ENCODE measurements at regions not wholly inside any gene's neighbourhood (a gene's known extent, or its start where the extent isn't known, plus 50 kb on each side); places are given as distances from the start of the nearest gene placed in this dataset.

GRCh38 chr7:115475206-115475605 is 553.3 kb downstream of the MDFIC start:
- Histone ChIP-seq H3K4me1 (ENCODE audit: control insufficient read depth, extremely low read depth, insufficient read depth, low read length) (peaks cover 6% of the 10 kb centered on the region), H3K4me3 (replicated peaks in 1 of 3; ENCODE audit: insufficient read depth in 1 of 3, low read depth in 1 of 3, low read length in 3 of 3) (no peak overlapping the region), H3K79me2 (ENCODE audit: control insufficient read depth, insufficient read depth, low read length) (no peaks in the 10 kb centered on the region), H3K9ac (replicated peaks; ENCODE audit: extremely low read depth, insufficient read depth, low read length) (no peak overlapping the region), H3K9me3 (replicated peaks; ENCODE audit: control insufficient read depth, insufficient read depth, low read length) (no peaks in the 10 kb centered on the region), H3K4me2 (ENCODE audit: insufficient read depth, low read length) (no peak overlapping the region), H3K27ac (ENCODE audit: insufficient read depth, low read depth, low read length) (no peak overlapping the region), H3K9me1 (replicated peaks; ENCODE audit: control insufficient read depth, extremely low read depth, insufficient read depth, low read length) (no peaks in the 10 kb centered on the region), H2AFZ (ENCODE audit: low read depth, low read length) (no peak overlapping the region), H3K27me3 (ENCODE audit: control insufficient read depth in 2 of 2, insufficient read depth in 2 of 2, low read length in 2 of 2) (peaks cover 7 to 17% of the 10 kb centered on the region in 2 experiments), H3K36me3 (ENCODE audit: control insufficient read depth in 2 of 2, extremely low read depth in 1 of 2, insufficient read depth in 2 of 2, low read length in 2 of 2) (no peaks in the 10 kb centered on the region), H4K20me1 (replicated peaks; ENCODE audit: control insufficient read depth, extremely low read depth, insufficient read depth, low read length) (no peaks in the 10 kb centered on the region)
- CTCF ChIA-PET, result interaction anchor here (0.8 to 1.8 kb wide), 5 partner anchors 10 to 609 kb away, joined by 3 to 4 read pairs (median 4); no protein-coding TSS in a partner anchor
- BruUV-seq (replicated peaks), result no TSS peak
- POLR2A ChIA-PET, result no interaction called here
- dilution Hi-C loops (cut with MboI; ENCODE audit: extremely low pct_ligation_motif_present, low sequenced_read_pairs) (no loop called here), intact Hi-C loops (cut with micrococcal nuclease) (loop anchor here (10.0 kb wide), 1 partner anchor 550 kb away; the partner anchor contains the start of gene MDFIC)
- no peak for DNase-seq (ENCODE audit: low read depth, low spot score)
- TF ChIP-seq MAX (IDR thresholded peaks at IDR 0.05; ENCODE audit: insufficient read depth, insufficient read length) (no peak), CTCF (IDR thresholded peaks at IDR 0.05; ENCODE audit: extremely low read depth in 1 of 2, insufficient read depth in 1 of 2, low read depth in 1 of 2, low read length in 2 of 2) (no peak), JUN (IDR thresholded peaks at IDR 0.05; ENCODE audit: borderline replicate concordance, insufficient read depth, insufficient read length, low read depth) (no peak), GATA2 (IDR thresholded peaks at IDR 0.05; ENCODE audit: insufficient read depth, insufficient read length, low read depth, low read length) (no peak), FOS (IDR thresholded peaks at IDR 0.05; ENCODE audit: borderline replicate concordance, insufficient read depth, low read length) (no peak), MYC (IDR thresholded peaks at IDR 0.05; ENCODE audit: low read depth, low read length) (no peak), POLR2A (IDR thresholded peaks at IDR 0.05; ENCODE audit: low read depth, low read length) (no peak), EZH2 (IDR thresholded peaks at IDR 0.05; ENCODE audit: borderline replicate concordance, low read depth, low read length, severe bottlenecking) (no peak), POLR2AphosphoS5 (IDR thresholded peaks at IDR 0.05; ENCODE audit: insufficient read depth, low read depth, low read length) (no peak)
- FAIRE-seq, result no peak

Data from endothelial cell of umbilical vein (primary cell).